ENCODE measurements at regions not wholly inside any gene's neighbourhood (a gene's known extent, or its start where the extent isn't known, plus 50 kb on each side); places are given as distances from the start of the nearest gene placed in this dataset.

GRCh38 chr6:9620687-9621086 is 794.2 kb downstream of the TFAP2A start:
- H3K79me2 ChIP-seq (ENCODE audit: insufficient read depth, low read length) = no peaks in the 10 kb centered on the region
- Mint-ChIP-seq H3K36me3 (ENCODE audit: insufficient read depth in 1 of 3, low read depth in 3 of 3) (no peaks in the 10 kb centered on the region), H3K27ac (no peak overlapping the region), H3K27me3 (ENCODE audit: low read depth) (no peaks in the 10 kb centered on the region), H3K4me3 (no peak overlapping the region), H3K4me1 (no peaks in the 10 kb centered on the region), H3K9me3 (no peaks in the 10 kb centered on the region; a peak in 1 of 5 replicates)
- DNase-seq = no peak
- no peak overlapping the region for H3K23ac ChIP-seq (ENCODE audit: insufficient read length, low read depth, low read length)
- no peak overlapping the region for H2BK5ac ChIP-seq (ENCODE audit: insufficient read length, low read length)
- H2AK5ac ChIP-seq (ENCODE audit: insufficient read length, low read length) = no peak overlapping the region
- H3K27me3 ChIP-seq (ENCODE audit: insufficient read depth, low read length) = no peaks in the 10 kb centered on the region
- H3K4me1 ChIP-seq (ENCODE audit: insufficient read depth, low read length) = no peaks in the 10 kb centered on the region
- H3K79me1 ChIP-seq (ENCODE audit: insufficient read depth, low read depth, low read length, poor library complexity, severe bottlenecking) = no peaks in the 10 kb centered on the region
- no peak overlapping the region for H2BK20ac ChIP-seq (ENCODE audit: low read depth, low read length, poor library complexity, severe bottlenecking)
- no peak overlapping the region for H3K56ac ChIP-seq (ENCODE audit: insufficient read length, low read depth, low read length)
- no peak overlapping the region for H3T11ph ChIP-seq (ENCODE audit: low read length)
- WGBS (ENCODE audit: extremely low coverage, insufficient read length, low lambda C conversion rate) = no CpG with 5 or more reads among the region's 3 CpGs
- H3K4ac ChIP-seq (ENCODE audit: low read depth, low read length) = no peak overlapping the region
- H2BK15ac ChIP-seq (ENCODE audit: low read depth, low read length) = no peak overlapping the region
- H3K4me2 ChIP-seq (ENCODE audit: insufficient read depth, insufficient read length, low read length) = no peak overlapping the region
- no peaks in the 10 kb centered on the region for H4K20me1 ChIP-seq (ENCODE audit: control insufficient read depth, insufficient read depth, insufficient read length)
- H2BK120ac ChIP-seq (ENCODE audit: low read depth, low read length, poor library complexity, severe bottlenecking) = no peak overlapping the region
- H3K14ac ChIP-seq (ENCODE audit: insufficient read depth, low read length) = no peak overlapping the region
- H4K91ac ChIP-seq (ENCODE audit: insufficient read length, low read depth, low read length) = no peak overlapping the region
- no peak overlapping the region for H2BK12ac ChIP-seq (ENCODE audit: insufficient read length, low read depth, low read length)
- no peak overlapping the region for H3K18ac ChIP-seq (ENCODE audit: insufficient read length, low read depth, low read length)
- H3K27ac ChIP-seq (ENCODE audit: insufficient read length, low read depth, low read length) = no peak overlapping the region
- no peak overlapping the region for H4K5ac ChIP-seq (ENCODE audit: insufficient read length, low read depth, low read length)
- H3K9ac ChIP-seq (ENCODE audit: extremely low read depth, insufficient read length, low read length) = no peak overlapping the region
- TF ChIP-seq, protein P1, sequence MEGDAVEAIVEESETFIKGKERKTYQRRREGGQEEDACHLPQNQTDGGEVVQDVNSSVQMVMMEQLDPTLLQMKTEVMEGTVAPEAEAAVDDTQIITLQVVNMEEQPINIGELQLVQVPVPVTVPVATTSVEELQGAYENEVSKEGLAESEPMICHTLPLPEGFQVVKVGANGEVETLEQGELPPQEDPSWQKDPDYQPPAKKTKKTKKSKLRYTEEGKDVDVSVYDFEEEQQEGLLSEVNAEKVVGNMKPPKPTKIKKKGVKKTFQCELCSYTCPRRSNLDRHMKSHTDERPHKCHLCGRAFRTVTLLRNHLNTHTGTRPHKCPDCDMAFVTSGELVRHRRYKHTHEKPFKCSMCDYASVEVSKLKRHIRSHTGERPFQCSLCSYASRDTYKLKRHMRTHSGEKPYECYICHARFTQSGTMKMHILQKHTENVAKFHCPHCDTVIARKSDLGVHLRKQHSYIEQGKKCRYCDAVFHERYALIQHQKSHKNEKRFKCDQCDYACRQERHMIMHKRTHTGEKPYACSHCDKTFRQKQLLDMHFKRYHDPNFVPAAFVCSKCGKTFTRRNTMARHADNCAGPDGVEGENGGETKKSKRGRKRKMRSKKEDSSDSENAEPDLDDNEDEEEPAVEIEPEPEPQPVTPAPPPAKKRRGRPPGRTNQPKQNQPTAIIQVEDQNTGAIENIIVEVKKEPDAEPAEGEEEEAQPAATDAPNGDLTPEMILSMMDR (conservative IDR thresholded peaks at IDR 0.05) = no peak
- H4K8ac ChIP-seq (replicated peaks; ENCODE audit: insufficient read length, low read depth, low read length) = no peak overlapping the region
- H2AFZ ChIP-seq (ENCODE audit: low read length) = no peak overlapping the region
- H3K23me2 ChIP-seq (ENCODE audit: insufficient read length, low read depth, low read length, poor library complexity, severe bottlenecking) = no peaks in the 10 kb centered on the region
- H3K9me3 ChIP-seq (ENCODE audit: control insufficient read depth, low read depth, low read length) = no peaks in the 10 kb centered on the region

Measured in H9 (cell line).